IPS-18c (cell line): ENCODE measurements at regions not wholly inside any gene's neighbourhood (a gene's known extent, or its start where the extent isn't known, plus 50 kb on each side); places are given as distances from the start of the nearest gene placed in this dataset.

Experiments
- H3K4me3 ChIP-seq: 2 replicates; pipeline ENCODE4 v1.7.0; 2013; ENCODE audit warnings: low read depth, mild to moderate bottlenecking, low read length, moderate library complexity; ENCODE audit not compliant: insufficient read depth
- H3K9me3 ChIP-seq: one replicate; pipeline ENCODE4 v1.6.1; 2013; ENCODE audit warnings: mild to moderate bottlenecking, low read length, moderate library complexity; ENCODE audit not compliant: control insufficient read depth, insufficient read depth

DNA sequence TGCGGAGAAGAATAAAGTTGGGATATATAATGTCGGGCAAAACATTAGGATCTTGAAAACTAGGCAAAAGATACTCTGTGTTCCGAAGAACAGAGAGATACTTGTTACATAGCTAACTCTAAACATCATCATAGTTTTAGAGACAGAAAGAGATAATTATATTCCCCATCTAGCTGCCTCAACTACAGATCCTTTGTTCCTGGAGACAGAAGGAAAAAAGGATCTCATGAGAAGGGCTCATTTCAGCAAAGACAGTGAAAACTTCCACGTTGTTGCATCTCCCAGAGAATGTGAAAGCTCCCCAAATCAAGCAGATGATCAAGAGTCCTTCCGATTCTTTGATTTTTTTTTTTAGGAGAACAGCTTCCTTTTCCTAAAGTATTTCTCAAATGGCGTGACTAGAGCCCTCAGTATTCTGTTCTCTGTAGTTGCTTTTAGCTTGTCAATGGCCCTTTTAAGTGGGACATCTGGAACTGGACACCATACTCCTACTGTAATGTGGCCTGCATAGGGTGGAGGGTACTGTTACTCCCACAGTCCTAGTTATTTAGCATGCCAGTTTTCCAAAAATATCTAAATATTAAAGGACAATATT lies 1048.2 kb downstream of the TTLL7 start:
- Histone ChIP-seq H3K4me3 (no peak overlapping the region), H3K9me3 (no peaks in the 10 kb centered on the region)

GRCh38 chr1:82948386-82948785 lies 1050.5 kb downstream of the TTLL7 start:
- Histone ChIP-seq H3K9me3 (no peaks in the 10 kb centered on the region), H3K4me3 (no peak overlapping the region)

- no peaks in the 10 kb centered on the region for H3K9me3 ChIP-seq
- H3K4me3 ChIP-seq, result no peak overlapping the region
These were observed 1051.7 kb downstream of the TTLL7 start for GRCh38 chr1:82947278-82947677.

DNA sequence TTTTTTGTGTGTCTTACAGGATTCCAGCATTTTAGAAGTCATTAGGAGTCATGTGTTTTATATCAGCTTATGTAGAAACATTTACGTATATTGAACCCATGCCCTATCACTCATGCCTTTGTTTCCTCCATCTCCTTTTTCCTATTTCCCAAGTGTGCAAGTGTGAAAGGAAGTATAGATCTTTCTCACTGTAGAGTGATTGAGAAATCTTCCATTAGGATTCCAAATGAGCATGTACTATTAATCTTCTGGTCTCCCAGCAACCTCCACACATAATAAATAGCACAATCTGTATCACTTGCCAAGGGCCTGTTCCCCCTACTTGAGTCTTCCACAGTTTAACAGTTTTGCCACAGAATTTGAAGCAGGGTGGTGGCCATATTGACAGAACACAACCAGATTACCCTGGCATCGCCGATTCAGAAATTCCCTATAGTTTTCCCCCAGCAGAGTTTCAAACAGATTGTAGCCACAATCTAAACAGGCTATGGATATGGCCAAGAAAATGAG lies 1052.8 kb downstream of the TTLL7 start:
- no peak overlapping the region for H3K4me3 ChIP-seq

DNA sequence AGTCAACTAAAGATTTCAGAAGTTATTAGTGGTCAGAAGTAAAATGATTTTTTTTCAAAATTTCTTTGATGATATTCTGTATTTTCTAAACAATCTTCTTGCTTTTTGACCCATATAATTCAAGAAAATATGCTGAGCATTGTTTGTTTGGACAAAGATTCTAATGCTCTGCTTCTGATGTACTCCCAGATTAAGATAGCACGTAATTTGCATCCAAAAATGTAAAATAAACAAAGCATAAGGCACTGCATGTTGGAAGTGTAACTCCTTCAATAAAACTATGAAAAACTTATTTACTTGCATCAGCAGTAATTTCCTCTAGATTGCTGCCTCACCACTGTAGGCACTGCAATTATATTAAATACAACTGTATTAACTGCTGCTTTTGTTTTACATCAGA lies 1054.1 kb downstream of the TTLL7 start:
- Histone ChIP-seq H3K9me3 (no peaks in the 10 kb centered on the region), H3K4me3 (no peak overlapping the region)

More for the DNA sequence above, 1052.8 kb downstream of the TTLL7 start:
- no peaks in the 10 kb centered on the region for H3K9me3 ChIP-seq

DNA sequence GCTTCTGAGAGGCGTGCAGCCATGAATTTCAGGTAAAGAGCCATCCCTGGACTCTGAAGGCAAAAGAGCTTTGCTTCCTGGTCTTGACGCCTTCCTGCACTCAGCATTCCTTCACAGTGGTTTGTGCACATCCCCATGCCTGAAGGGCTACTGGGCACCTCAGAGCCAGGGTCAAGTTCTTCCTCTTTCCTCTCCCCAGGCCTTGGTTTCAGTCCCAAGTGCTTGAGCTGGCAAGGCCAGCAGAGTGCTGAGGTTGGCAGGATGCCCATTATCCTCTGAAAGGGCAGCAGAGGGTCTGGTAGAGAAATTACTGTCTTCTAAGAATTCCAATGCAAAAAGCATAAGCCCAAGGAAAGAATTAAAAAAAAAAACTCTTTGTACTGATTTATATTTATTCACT lies 1064.9 kb downstream of the TTLL7 start:
- Histone ChIP-seq H3K9me3 (no peaks in the 10 kb centered on the region), H3K4me3 (no peak overlapping the region)

DNA sequence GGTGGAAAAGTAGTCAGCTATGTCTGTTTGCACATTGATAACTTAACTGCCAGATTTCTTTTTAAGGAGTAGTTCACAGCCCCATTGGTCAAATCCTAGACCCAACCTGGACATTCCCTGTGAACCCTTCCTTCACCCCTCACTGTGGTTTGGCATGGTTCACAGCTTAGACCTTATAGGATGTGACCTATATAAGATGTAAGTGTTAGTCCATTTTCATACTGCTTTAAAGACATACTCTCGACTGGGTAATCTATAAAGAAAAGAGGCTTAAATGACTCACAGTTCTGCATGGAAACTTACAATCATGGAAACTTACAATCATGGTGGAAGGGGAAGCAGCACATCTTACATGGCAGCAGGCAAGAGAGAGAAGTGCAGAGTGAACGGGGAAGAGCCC lies 1066.2 kb downstream of the TTLL7 start:
- Histone ChIP-seq H3K4me3 (no peak overlapping the region), H3K9me3 (no peaks in the 10 kb centered on the region)

DNA sequence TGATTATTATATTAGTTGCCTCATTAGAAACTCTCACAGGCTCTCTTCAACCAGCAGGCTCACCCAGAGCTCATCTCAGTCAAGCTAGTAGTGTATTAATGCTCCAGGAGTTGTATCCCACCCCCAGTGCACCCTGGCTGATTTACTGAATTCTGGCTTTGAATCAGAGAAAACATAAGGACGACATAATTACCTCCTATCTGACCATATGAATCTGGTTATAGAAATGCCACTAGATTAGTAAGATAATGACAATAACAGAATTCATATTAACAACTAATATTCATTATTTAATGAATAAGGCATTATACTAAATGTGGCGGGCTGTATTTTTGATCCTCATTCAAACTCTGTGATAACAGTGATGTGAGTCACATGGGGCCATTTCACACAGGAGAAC lies 1066.7 kb downstream of the TTLL7 start:
- no peak overlapping the region for H3K4me3 ChIP-seq
- no peaks in the 10 kb centered on the region for H3K9me3 ChIP-seq

- Histone ChIP-seq H3K9me3 (no peaks in the 10 kb centered on the region), H3K4me3 (no peak overlapping the region)
These were observed 1067.9 kb downstream of the TTLL7 start for GRCh38 chr1:82931006-82931405.

GRCh38 chr1:82927753-82928152 lies 1071.2 kb downstream of the TTLL7 start:
- Histone ChIP-seq H3K4me3 (no peak overlapping the region), H3K9me3 (no peaks in the 10 kb centered on the region)

DNA sequence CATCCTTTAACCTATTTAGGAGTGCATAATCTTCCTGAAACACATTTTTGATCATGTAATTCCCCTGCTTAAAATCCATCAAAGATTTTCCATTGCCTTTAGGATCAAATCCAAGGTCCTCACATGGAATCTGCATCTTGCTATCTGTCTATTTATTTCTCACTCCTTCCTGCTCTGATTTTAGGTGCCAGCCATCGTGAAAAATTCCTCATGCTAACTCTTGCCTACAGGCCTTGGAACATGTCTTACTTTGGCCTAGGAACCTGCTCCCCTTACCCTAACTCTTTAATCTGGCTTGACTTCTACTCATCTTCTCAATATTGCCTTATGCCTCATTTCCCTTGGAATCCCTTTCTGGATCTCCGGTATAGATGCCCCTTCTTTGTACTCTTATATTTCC lies 1074.3 kb downstream of the TTLL7 start:
- Histone ChIP-seq H3K4me3 (no peak overlapping the region), H3K9me3 (no peaks in the 10 kb centered on the region)

- no peaks in the 10 kb centered on the region for H3K9me3 ChIP-seq
- no peak overlapping the region for H3K4me3 ChIP-seq
These were observed 1075.0 kb downstream of the TTLL7 start for GRCh38 chr1:82923931-82924330.

DNA sequence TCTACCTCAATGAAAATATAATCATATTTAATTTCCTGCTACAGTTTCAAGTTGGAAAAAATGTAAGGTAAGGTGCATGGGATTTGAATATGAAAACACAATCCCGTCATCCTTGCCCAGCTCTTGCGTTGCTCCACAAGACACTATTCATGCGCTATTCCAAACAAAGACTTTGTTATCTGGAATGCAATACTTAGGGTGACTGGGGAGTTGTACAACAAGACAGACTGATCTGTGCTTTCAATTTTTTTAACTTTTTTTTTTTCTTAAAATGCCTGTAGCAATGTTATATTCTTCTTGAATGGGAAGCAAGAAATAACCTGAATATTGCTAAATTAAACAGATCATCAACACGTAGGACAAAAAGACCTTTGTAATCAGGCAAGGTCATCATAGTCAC lies 1077.2 kb downstream of the TTLL7 start:
- Histone ChIP-seq H3K9me3 (no peaks in the 10 kb centered on the region), H3K4me3 (no peak overlapping the region)

DNA sequence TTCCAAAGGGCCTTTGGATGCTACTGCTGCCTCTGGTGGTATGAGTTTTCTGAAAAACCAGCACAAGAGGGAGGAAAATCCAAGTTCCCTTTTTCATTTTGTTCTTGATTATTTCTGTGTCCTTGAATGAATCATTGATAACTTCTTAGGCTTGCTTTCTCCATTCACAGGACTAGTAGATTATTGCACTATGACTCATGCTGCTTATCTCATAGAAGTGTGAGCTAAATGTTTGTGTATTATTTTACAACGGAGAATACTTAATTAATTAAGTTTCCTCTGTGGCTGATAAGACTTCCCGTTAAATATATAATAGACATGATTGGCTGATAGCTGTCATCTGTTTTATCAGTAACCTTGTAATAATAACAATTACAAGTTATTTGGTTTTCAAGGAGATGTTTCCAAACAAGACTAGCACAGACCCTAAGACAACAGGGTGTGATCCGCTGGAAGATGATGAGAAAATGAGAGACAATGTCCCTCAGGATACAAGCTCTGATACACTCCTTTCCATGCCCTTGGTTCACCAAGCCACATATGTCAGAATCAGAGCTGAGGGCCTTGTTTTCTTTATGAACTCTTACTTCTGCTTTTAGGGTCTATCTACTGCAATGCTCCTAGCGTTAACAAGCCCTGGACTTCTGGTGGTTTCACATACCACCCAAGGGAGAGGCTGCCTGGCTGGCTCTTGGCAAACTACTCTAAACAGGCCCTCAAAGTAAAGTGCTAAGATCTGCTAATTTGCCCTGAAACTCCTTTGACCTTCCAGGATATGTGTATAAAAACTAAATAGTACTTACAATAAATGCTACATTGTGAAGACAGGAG lies 1078.3 kb downstream of the TTLL7 start:
- H3K9me3 ChIP-seq, result no peaks in the 10 kb centered on the region
- no peak overlapping the region for H3K4me3 ChIP-seq

GRCh38 chr1:82919837-82920236 lies 1079.1 kb downstream of the TTLL7 start:
- H3K9me3 ChIP-seq, result no peaks in the 10 kb centered on the region
- H3K4me3 ChIP-seq, result no peak overlapping the region

DNA sequence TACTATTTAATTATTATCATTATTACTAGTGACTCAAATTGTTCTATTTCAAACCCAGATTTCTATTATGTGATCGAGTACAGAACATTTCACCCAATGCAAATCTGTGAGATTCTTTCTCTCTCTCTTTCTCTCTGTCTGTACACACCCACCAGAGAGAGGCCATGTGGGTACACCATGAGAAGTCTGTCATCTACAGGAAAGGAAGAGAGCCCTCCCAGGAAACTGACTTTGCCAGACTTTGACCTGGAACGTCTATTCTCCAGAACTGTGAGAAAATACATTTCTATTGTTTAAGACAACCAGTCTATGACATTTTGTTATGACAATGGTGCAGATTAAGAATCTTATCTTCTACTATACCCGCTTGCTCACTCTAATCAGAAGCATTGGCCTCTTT lies 1091.6 kb downstream of the TTLL7 start:
- H3K4me3 ChIP-seq, result no peak overlapping the region
- no peaks in the 10 kb centered on the region for H3K9me3 ChIP-seq

- no peaks in the 10 kb centered on the region for H3K9me3 ChIP-seq
- no peak overlapping the region for H3K4me3 ChIP-seq
These were observed 1095.3 kb downstream of the TTLL7 start for GRCh38 chr1:82903626-82904025.

DNA sequence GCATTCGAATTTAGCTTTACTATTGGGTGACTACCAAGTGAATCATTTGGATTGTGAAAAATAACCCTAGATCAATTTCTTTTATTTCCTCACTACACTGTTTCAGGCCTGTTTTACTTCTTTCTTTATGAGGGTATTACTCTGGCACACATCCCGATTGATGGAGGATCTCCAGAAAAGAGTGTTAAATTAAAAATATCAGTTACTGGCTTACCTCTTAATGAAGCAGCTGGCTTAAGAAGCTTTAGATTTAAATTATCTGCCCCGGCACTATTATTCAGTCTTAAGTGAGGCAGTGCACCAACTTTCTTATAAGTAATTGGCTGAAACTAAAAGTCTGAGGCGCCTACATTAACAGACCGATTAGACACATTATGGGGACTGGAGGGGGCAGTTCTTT lies 1097.4 kb downstream of the TTLL7 start:
- no peaks in the 10 kb centered on the region for H3K9me3 ChIP-seq
- no peak overlapping the region for H3K4me3 ChIP-seq
